HG03064 (cell line): ENCODE measurements at regions not wholly inside any gene's neighbourhood (a gene's known extent, or its start where the extent isn't known, plus 50 kb on each side); places are given as distances from the start of the nearest gene placed in this dataset.
"Not testable (repeated sequence)": the region's sequence is repeated elsewhere in the genome, so short reads cannot be mapped to it uniquely, and the experiment has no call there.

ENCODE experiments used
- ATAC-seq: cut with Tn5 transposase; IDR thresholded peaks from one replicate; pipeline ENCODE4 v1.9.1; 2021; ENCODE audit warnings: low read depth; ENCODE audit not compliant: unreplicated experiment

GRCh38 chr4:66357316-66357715 is 687.0 kb upstream of the EPHA5 start:
- no peak for ATAC-seq

DNA sequence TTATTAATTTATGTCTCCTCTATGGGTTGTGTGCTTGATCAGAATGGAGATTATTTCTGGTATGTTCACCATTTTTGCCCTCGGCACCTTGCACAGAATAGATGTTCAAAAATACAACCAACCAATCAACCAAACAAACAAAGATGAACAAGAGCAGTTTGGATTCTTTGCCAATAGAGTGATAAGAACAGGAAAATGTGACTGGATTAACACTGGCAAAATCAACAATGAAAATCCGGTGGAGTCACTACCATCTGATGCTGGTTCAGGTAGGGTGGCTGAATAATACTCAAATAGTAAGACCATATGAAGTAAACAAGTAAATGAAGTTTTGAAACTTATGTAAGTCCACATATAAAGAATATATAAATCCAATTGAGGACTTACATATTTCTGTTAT is 685.0 kb upstream of the EPHA5 start:
- ATAC-seq = no peak

DNA sequence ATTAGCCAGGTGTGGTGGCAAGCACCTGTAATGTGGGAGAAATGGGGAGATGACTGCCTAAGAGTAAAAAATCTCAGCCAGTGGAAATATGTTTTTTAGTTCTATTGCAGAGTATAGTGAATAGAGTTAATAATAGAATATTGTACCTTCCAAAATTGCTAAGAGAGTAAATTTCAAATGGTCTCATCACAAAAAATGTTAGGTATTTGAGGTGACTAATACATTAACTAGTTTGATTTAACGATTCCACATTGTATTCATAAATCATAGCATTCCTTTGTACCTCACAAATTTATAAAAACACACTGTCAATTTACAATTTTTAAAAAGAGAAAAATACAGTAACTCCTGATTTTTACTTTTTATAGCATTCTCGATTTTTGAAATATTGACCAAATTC is 681.5 kb upstream of the EPHA5 start:
- ATAC-seq = no peak

- no peak for ATAC-seq
Observed at GRCh38 chr4:66340286-66340893, 670.1 kb upstream of the EPHA5 start.

GRCh38 chr4:66339007-66339406 is 668.7 kb upstream of the EPHA5 start:
- ATAC-seq = no peak

DNA sequence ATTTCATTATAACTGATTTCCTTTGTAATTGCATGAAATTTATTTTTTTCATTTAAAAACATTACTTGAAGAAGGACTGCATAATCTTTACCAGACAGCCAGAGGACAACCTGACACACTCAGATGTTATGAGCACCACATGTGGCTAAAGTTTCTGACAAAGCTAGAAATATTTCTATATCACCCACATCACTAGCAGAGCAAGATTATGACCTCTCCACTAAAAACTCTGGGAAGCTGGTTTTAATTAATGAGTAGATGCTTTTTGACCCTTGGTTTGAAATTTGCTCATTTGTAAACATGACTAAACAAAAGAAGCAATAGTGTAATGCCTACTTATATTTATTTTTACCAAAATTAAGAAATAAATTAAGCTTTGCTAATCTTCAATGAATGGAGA is 661.5 kb upstream of the EPHA5 start:
- no peak for ATAC-seq

DNA sequence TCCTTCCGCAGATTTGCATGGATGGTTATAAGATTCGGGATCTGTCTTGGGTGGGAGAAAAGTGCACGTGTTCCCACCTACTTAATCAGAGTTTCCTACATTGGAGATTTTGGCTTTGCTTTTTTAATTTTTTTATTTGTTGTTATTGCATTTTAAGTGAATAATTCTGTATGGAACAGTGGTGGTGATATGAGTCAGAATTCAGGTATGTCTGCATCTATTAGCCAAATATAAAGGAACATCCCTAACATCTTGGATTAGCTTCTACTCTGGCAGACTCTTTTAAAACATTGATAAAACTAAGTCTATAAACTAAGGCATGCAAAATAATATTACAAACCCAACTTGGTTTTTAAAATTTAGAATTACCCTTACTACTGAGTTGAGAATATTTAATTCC is 659.8 kb upstream of the EPHA5 start:
- ATAC-seq = no peak

DNA sequence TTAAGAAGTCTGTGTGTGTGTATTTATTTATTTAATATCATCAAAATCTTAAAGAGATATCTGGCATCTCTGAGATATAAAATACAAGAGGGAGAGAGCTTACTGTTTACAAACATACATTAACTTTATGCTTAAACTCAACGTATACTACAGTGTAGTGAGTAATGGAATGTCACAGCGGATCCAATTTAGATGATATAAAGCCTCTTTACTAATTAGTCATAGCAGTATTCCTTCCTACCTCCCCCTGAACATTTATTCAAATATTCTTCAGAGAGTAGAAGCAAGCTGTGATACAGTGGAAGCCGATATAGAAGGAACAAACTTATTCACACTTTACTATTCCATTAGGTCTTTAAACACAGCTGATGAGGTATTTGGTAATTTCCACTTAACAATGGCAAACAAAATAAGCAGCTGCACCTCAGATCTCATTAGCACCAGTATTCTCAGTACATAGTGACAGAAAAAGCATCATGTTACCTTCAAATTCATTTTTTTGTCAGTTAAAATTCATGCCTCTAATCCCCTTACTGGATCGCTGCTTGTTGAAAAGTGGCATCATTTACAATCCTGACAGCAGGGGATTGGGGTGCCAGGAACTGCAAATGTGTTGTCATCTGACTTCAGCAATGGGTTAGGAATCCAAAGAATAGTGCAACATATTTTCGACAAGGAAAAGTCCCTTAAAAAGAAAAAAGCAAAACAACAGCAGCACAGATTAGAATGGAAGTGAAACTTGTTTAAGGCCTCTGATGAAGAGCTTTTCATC is 658.7 kb upstream of the EPHA5 start:
- no peak for ATAC-seq

- ATAC-seq = no peak
Observed at GRCh38 chr4:66307641-66308438, 637.6 kb upstream of the EPHA5 start.

DNA sequence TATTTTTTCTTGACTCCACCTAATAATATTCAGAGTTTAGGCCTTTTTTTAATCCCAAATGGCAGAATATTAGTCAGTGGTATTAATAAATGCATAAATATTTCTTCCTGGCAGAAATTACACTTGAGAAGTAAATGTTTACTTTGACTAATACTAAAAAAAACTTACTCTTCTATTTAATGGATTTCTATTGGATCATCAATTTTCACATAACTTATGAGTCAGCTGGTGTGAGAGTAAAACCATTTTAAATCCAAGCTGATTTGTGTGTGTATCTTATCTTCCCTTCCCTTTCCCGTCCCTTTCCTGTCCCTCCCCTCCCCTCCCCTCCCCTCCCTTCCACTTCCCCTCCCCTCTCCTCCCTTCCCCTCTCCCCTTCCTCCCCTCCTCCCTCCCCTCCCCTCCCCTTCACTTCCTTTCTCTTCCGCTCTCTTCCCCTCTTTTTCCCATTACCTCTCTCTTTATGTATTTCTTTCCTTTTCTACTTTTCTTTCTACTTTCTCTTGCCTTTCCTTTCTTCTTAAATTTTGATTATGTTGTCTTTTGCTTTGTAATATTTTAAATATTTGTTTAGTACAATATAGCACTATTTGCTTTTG is 630.1 kb upstream of the EPHA5 start:
- no peak for ATAC-seq

DNA sequence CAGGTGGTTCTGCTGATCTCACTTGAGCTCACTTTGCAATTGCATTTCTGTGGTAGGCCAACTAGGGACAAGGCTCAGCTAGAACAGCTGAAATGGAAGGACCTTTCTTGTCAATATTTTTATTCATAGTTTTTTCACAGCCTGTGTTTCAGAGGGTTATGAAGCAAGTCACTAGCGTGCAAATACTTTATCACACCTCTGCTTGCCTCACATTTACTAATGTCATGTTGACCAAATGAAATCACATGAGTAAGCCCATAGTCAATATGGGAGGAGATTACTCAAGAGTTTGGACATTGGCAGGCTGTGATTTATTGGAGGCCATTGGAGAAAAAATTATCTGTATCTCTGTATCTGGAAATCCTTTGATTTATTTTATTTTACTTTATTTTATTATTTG is 628.3 kb upstream of the EPHA5 start:
- ATAC-seq = no peak

DNA sequence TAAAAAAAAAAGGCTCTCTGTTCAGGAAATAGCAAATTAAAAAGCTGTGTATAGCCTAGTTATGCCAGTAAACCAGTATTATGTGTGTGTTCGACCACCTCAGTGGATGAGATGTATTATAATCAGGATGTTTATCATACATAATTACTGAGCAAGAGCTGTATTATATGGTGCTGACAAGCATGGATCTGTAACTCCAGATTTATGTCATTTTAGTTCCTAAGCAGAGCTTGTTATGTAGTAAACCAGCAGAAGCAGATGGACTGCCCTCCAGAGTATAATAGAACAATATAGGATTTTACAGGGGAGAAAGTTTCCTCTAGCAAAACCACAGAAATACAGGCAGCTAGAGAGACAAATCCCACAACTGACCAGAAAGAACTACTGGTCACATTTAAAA is 627.4 kb upstream of the EPHA5 start:
- ATAC-seq = no peak

DNA sequence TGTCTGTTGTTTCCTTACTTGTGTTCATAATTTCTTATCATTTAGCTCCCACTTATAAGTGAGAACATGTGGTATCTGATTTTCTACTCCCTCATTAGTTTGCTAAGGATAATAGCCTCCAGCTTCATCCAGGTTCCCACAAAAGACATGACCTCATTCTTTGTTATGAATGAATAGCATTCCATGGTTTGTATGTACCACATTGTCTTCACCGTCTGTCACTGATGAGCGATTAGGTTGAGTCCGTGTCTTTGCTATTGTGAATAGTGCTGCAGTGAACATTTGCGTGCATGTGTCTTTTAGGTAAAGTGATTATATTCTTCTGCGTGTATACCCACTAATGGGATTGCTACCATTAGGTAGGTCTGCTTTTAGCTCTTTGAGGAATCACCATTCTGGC is 624.3 kb upstream of the EPHA5 start:
- no peak for ATAC-seq

- ATAC-seq = no peak
Observed at GRCh38 chr4:66284991-66285451, 614.7 kb upstream of the EPHA5 start.

- ATAC-seq = no peak
Observed at GRCh38 chr4:66279084-66279483, 608.8 kb upstream of the EPHA5 start.

- ATAC-seq = no peak
Observed at GRCh38 chr4:66275411-66276038, 605.2 kb upstream of the EPHA5 start.

GRCh38 chr4:66273110-66273509 is 602.8 kb upstream of the EPHA5 start:
- no peak for ATAC-seq

GRCh38 chr4:66270356-66270755 is 600.1 kb upstream of the EPHA5 start:
- ATAC-seq = not testable (repeated sequence)

DNA sequence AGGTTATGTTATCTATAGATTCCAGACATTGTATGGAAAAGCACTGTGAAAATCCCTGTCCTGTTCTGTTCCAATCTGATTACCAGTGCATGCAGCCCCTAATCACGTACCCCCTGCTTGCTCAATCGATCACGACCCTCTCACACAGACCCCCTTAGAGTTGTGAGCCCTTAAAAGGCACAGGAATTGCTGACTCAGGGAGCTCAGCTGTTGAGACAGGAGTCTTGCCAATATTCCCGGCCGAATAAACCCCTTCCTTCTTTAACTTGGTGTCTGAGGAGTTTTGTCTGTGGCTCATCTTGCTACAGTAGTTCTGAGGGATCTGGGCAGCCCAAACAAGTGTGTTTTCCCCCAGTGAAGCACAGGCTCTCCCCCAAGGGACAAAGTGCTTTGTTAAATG is 596.3 kb upstream of the EPHA5 start:
- not testable (repeated sequence) for ATAC-seq

DNA sequence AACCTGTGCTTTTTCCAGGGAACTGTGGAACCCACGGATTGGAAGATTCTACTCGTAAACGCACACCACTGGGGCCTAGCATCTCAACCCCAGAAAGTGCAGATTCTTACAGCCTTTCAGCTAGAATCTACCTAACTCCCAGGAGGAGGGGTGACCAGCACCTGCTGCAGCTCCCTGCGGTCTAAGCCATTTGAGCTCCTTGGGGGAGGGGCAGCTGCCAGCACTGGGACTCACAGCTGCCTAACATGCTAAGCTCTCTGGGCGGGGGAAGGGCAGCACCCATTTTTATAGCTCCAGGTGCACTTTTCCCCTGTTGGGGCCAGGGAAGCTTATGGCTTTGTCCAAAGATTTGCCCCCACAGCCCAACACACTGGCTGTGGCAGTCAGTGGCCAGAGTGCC is 595.7 kb upstream of the EPHA5 start:
- ATAC-seq = no peak

GRCh38 chr4:66252291-66252690 is 582.0 kb upstream of the EPHA5 start:
- no peak for ATAC-seq
